ENCODE measurements at regions not wholly inside any gene's neighbourhood (a gene's known extent, or its start where the extent isn't known, plus 50 kb on each side); places are given as distances from the start of the nearest gene placed in this dataset.
A peak's percentile ranks its signal among the peaks of the same experiment; 100 is the strongest.

GRCh38 chr12:19846574-19846973, 407.3 kb downstream of the AEBP2 start:
- H3K9me3 ChIP-seq (ENCODE audit: low read length), result 0 out of 2 replicates have a peak, but pooled peaks cover 3% of the 10 kb centered on the region
- 0 out of 2 replicates have a peak overlapping the region, but pooled peaks have one; percentile 9 for H2AFZ ChIP-seq (ENCODE audit: low read length)
- no peaks in the 10 kb centered on the region for H3K36me3 ChIP-seq (ENCODE audit: insufficient read depth, low read length)
- no peak for DNase-seq (ENCODE audit: low spot score)
- ChIA-PET POLR2A (interaction anchor here (0.9 kb wide), 1 partner anchor 584 kb away, joined by 3 read pairs; no protein-coding TSS in a partner anchor), CTCF (ENCODE audit: unreplicated experiment) (no interaction called here)
- H3K4me2 ChIP-seq (ENCODE audit: low read length), result no peak overlapping the region
- intact Hi-C loops (cut with micrococcal nuclease; ENCODE audit: unreplicated experiment), result no loop called here
- H3K4me1 ChIP-seq (ENCODE audit: insufficient read depth, low read length, poor library complexity, severe bottlenecking), result no peaks in the 10 kb centered on the region
- H4K20me1 ChIP-seq (ENCODE audit: insufficient read depth, low read length), result no peaks in the 10 kb centered on the region
- H3K9me2 ChIP-seq (ENCODE audit: insufficient read depth, low read length), result no peaks in the 10 kb centered on the region
- no peak overlapping the region for H3K27ac ChIP-seq (ENCODE audit: low read depth, low read length, poor library complexity, severe bottlenecking)
- no peak for TF ChIP-seq EZH2phosphoT487 (IDR thresholded peaks at IDR 0.05; ENCODE audit: borderline replicate concordance, low read depth, low read length)
- TF ChIP-seq, protein P1, sequence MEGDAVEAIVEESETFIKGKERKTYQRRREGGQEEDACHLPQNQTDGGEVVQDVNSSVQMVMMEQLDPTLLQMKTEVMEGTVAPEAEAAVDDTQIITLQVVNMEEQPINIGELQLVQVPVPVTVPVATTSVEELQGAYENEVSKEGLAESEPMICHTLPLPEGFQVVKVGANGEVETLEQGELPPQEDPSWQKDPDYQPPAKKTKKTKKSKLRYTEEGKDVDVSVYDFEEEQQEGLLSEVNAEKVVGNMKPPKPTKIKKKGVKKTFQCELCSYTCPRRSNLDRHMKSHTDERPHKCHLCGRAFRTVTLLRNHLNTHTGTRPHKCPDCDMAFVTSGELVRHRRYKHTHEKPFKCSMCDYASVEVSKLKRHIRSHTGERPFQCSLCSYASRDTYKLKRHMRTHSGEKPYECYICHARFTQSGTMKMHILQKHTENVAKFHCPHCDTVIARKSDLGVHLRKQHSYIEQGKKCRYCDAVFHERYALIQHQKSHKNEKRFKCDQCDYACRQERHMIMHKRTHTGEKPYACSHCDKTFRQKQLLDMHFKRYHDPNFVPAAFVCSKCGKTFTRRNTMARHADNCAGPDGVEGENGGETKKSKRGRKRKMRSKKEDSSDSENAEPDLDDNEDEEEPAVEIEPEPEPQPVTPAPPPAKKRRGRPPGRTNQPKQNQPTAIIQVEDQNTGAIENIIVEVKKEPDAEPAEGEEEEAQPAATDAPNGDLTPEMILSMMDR (conservative IDR thresholded peaks at IDR 0.05; ENCODE audit: low read length), result no peak
- no peaks in the 10 kb centered on the region for H3K79me2 ChIP-seq (ENCODE audit: insufficient read depth, low read depth, low read length)
- BruUV-seq (replicated peaks), result no TSS peak
- no peak overlapping the region for H3K4me3 ChIP-seq (ENCODE audit: low read depth, low read length, poor library complexity, severe bottlenecking)

DNA sequence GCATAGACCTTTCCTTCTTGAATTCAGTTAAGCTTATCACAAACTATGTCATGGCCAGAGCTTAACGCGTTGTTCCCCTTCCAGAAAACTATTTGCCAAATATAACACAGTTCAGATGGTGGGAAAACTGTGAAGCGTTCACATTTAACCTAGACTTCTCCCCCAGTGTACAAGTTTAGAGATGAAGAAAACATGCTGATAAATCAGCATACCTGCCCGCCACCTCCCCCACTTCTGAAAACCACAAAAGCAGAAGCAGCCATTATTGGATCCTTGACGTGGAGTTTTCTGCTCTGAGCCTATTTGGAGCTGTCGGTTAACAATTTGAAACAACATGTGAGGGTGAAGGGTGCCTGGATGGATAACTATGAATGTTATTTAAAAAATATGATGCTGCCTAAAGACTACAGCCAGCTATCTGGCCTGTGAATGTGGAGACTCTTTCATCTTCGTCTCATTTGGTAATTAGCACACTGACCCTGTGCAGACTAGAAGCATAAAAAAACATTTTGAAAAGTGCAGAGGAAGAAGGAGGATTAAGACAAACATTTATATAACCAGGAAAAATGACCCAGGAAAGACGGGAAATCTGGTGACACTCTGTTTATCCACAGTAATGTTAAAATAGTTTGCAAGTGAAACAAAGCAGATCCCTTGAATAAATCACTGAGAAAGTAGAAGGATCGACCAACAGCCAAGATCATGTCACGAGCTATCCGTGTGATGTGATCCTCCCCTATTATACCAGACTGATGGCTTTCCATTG, 408.2 kb downstream of the AEBP2 start:
- POLR2A ChIA-PET, result interaction anchor here (0.6 to 1.6 kb wide), 3 partner anchors 13 to 583 kb away, joined by 3 to 6 read pairs (median 3); no protein-coding TSS in a partner anchor
- 0 out of 2 replicates have a peak, but pooled peaks cover 3% of the 10 kb centered on the region for H3K9me3 ChIP-seq (ENCODE audit: low read length)
- H3K4me2 ChIP-seq (ENCODE audit: low read length), result peak overlapping the region; percentile 33
- peak; percentile 2 for DNase-seq (ENCODE audit: low spot score)
- H4K20me1 ChIP-seq (ENCODE audit: insufficient read depth, low read length), result no peaks in the 10 kb centered on the region
- no peak overlapping the region for H3K27ac ChIP-seq (ENCODE audit: low read depth, low read length, poor library complexity, severe bottlenecking)
- TF ChIP-seq EZH2phosphoT487 (IDR thresholded peaks at IDR 0.05; ENCODE audit: borderline replicate concordance, low read depth, low read length), result no peak
- TF ChIP-seq, protein P1 (conservative IDR thresholded peaks at IDR 0.05; ENCODE audit: low read length), result no peak
- H3K79me2 ChIP-seq (ENCODE audit: insufficient read depth, low read depth, low read length), result no peaks in the 10 kb centered on the region
- peak overlapping the region; percentile 58; the same call in 1 of the 2 replicates for H2AFZ ChIP-seq (ENCODE audit: low read length)
- H3K9me2 ChIP-seq (ENCODE audit: insufficient read depth, low read length), result no peaks in the 10 kb centered on the region
- BruUV-seq (replicated peaks), result no TSS peak
- H3K36me3 ChIP-seq (ENCODE audit: insufficient read depth, low read length), result no peaks in the 10 kb centered on the region
- intact Hi-C loops (cut with micrococcal nuclease; ENCODE audit: unreplicated experiment), result no loop called here
- CTCF ChIA-PET (ENCODE audit: unreplicated experiment), result no interaction called here
- H3K4me3 ChIP-seq (ENCODE audit: low read depth, low read length, poor library complexity, severe bottlenecking), result no peak overlapping the region
- no peaks in the 10 kb centered on the region for H3K4me1 ChIP-seq (ENCODE audit: insufficient read depth, low read length, poor library complexity, severe bottlenecking)

DNA sequence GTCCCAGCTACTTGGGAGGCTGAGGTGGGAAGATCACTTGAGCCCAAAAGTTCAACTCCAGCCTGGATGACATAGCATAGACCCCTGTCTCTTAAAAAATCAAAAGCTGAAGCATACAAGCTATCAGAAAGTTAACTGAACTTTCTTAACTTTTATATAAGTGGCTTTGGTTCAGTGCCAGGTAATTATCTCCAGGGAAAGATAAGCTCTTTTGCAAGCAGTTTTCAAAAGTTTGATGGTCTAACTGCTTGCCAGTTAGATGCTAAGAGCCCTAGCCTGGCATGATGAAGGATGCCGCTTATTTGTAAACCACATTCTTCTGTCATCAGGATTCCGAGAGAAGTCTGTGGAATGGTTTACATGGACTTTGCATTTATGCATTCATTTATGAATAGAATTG, 409.1 kb downstream of the AEBP2 start:
- Histone ChIP-seq H3K9me3 (ENCODE audit: low read length) (0 out of 2 replicates have a peak, but pooled peaks cover 3% of the 10 kb centered on the region), H2AFZ (ENCODE audit: low read length) (no peak overlapping the region), H4K20me1 (ENCODE audit: insufficient read depth, low read length) (no peaks in the 10 kb centered on the region), H3K79me2 (ENCODE audit: insufficient read depth, low read depth, low read length) (no peaks in the 10 kb centered on the region), H3K4me2 (ENCODE audit: low read length) (no peak overlapping the region), H3K27ac (ENCODE audit: low read depth, low read length, poor library complexity, severe bottlenecking) (no peak overlapping the region), H3K36me3 (ENCODE audit: insufficient read depth, low read length) (no peaks in the 10 kb centered on the region), H3K4me3 (ENCODE audit: low read depth, low read length, poor library complexity, severe bottlenecking) (no peak overlapping the region), H3K9me2 (ENCODE audit: insufficient read depth, low read length) (no peaks in the 10 kb centered on the region), H3K4me1 (ENCODE audit: insufficient read depth, low read length, poor library complexity, severe bottlenecking) (no peaks in the 10 kb centered on the region)
- TF ChIP-seq EZH2phosphoT487 (IDR thresholded peaks at IDR 0.05; ENCODE audit: borderline replicate concordance, low read depth, low read length), result no peak
- no TSS peak for BruUV-seq (replicated peaks)
- no peak for DNase-seq (ENCODE audit: low spot score)
- ChIA-PET POLR2A (interaction anchor here (0.5 to 1.6 kb wide), 4 partner anchors 12 to 325 kb away, joined by 3 to 6 read pairs (median 3); no protein-coding TSS in a partner anchor), CTCF (ENCODE audit: unreplicated experiment) (no interaction called here)
- intact Hi-C loops (cut with micrococcal nuclease; ENCODE audit: unreplicated experiment), result no loop called here
